Right lobe of liver (tissue), 4 donors: ENCODE measurements at regions not wholly inside any gene's neighbourhood (a gene's known extent, or its start where the extent isn't known, plus 50 kb on each side); places are given as distances from the start of the nearest gene placed in this dataset.

Experiments
- POLR2A ChIP-seq: fragments of 450-650 bp; IDR thresholded peaks from one replicate; pipeline ENCODE4 v1.6.1; 2017; ENCODE audit warnings: antibody characterized with exemption, mild to moderate bottlenecking
- TF ChIP-seq, protein P1 (sequence below), 4 donors: fragments of 200-600 bp in 3 of 4; fragments of 450-650 bp in 1 of 4; IDR thresholded peaks; one replicate each; pipeline versions ENCODE4 v1.5.1 to v1.8.0; 2016 to 2022; ENCODE audit warnings: antibody characterized with exemption in 4 of 4, mild to moderate bottlenecking in 2 of 4
- donor health status: DM: no; HTN: no; CAD: no.
- donor health status: DM: no; HTN: no; CAD: no.
- donor health status: DM: no; HTN: yes; CAD: no.

DNA sequence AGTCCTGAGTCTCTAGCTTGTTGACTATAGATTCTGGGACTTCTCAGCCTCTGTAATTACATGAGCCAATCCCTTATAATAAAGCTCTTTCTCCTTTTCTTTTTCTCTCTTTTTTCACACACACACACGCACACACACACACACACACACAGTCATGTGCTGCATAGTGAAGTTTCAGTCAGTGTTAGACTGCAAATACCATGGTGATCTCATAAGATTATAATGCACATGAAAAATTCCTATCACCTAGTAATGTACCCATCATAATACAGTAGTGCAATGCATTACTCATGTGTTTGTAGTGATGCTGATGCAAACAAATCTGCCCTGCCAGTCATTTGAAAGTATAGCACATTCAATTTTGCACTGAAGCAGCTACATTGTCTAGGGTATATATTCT lies 558.2 kb downstream of the SUCLG1 start:
- TF ChIP-seq, protein P1, sequence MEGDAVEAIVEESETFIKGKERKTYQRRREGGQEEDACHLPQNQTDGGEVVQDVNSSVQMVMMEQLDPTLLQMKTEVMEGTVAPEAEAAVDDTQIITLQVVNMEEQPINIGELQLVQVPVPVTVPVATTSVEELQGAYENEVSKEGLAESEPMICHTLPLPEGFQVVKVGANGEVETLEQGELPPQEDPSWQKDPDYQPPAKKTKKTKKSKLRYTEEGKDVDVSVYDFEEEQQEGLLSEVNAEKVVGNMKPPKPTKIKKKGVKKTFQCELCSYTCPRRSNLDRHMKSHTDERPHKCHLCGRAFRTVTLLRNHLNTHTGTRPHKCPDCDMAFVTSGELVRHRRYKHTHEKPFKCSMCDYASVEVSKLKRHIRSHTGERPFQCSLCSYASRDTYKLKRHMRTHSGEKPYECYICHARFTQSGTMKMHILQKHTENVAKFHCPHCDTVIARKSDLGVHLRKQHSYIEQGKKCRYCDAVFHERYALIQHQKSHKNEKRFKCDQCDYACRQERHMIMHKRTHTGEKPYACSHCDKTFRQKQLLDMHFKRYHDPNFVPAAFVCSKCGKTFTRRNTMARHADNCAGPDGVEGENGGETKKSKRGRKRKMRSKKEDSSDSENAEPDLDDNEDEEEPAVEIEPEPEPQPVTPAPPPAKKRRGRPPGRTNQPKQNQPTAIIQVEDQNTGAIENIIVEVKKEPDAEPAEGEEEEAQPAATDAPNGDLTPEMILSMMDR (IDR thresholded peaks at IDR 0.05) = no peak
- no peak for TF ChIP-seq POLR2A
